RKO (cell line): ENCODE measurements at regions not wholly inside any gene's neighbourhood (a gene's known extent, or its start where the extent isn't known, plus 50 kb on each side); places are given as distances from the start of the nearest gene placed in this dataset.

Experiments used
- DNase-seq: peaks from one replicate; pipeline ENCODE4 v3.0.0-alpha.2; 2016; ENCODE audit warnings: low spot score

GRCh38 chr16:64162613-64163375 lies 959.1 kb downstream of the CDH11 start:
- no peak for DNase-seq

GRCh38 chr16:64159976-64160375 lies 961.9 kb downstream of the CDH11 start:
- DNase-seq, result no peak

- no peak for DNase-seq
Measured at GRCh38 chr16:64158941-64159588, 962.8 kb downstream of the CDH11 start.

GRCh38 chr16:64153718-64154117 lies 968.1 kb downstream of the CDH11 start:
- no peak for DNase-seq

DNA sequence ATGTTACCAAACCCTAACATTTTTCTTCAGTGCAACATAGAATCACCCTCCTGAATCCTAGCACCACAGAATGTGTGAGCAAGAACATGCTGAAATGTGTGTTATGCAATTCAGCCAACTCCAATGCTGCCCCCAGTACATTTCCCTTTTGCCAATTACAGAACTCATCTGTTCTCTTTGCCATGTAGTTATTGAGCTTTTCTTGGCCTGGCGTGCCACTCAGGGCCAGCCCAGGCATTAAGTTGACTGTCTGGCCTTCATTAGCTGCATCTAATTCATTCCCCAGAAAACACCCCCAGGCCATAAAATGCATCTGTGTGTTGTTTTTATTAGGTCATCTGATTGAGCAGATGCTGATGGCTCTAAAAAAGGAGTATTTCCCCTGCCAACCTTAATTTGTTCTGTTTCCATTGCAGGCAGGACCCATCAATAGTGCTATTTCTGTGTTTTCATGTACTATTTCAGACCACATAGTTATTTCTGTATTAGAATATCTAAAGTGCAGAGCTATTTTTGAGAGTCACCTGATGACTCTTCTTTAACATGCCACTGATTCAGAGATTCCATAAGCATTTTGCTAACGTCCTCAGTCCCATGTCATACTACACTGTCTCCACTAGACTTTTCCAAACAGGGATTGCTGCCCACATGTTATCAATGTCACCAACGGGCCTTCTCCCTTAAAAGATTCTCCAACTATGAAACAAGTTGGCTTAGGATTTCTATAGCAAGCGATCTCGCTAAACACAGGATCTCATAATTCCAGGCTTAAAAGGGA lies 969.7 kb downstream of the CDH11 start:
- DNase-seq, result peak; percentile 7

DNA sequence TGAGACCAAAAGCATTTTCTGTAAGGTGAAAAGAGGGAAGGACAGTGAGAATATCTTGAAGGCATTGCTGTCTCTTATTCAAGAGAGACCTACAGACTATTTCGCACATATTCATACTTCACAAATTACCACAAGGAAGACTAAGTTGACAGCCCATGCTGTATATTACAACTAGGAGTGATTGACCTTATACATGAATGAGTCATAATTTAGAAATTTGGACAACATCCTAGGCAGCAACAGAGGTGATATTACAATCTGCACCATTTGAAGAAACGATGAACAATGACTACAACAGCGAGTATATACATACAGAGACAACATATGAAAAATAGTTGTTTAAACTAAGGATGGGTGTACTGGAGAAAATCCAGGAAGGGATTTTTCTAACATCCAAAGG lies 971.7 kb downstream of the CDH11 start:
- no peak for DNase-seq

DNA sequence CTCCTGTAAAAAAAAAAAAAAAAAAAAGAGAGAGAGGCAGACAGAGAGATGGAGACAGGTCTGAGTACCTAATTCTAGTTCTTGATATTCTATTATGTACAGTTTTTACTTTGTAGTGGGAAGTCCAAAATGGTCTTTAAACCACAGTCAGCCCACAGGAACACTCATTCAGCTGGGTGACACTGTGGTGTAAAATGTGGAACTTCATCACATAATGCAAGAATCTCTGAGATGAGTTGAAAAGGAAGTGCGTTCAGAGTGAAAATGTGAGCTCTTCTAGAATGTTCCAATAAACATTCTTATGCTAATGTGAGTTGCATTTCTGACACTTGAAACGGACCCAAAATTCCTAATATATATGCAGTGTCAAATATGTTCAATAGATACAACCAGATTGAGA lies 972.1 kb downstream of the CDH11 start:
- DNase-seq, result no peak

DNA sequence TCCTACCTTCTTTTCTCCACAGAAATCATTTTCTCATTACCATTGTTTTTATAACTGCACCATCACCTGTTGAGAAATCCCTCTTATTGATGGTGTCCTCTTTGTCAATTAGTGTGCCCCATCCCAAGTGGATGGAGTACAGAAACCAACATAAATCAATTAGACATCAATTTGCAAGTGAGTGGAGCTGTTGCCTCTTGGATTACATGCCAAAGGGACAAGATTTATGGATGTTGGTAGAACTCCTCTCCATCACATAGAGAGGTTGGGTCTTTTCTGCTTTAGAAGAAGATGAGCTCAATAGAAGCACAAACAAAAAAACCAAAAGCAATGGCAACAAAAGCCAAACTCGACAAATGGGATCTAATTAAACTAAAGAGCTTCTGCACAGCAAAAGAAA lies 973.5 kb downstream of the CDH11 start:
- DNase-seq, result no peak

DNA sequence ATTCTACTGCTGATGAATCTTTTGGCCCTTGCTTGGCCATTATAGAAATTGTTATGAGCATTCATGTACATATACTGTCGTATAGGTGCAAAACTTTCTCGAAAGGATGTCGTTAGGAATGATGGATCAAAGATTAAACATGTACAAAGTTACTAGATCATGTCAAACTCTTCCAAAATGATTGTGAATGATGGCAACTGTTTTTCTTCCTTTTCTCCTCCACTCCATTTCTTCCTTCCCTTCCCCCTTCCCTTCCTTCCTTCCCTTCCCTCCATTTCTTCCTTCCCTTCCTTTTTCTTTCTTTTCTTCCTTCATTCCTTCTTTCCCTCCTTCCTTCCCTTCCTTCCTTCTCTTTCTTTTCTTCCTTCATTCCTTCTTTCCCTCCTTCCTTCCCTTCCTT lies 973.9 kb downstream of the CDH11 start:
- no peak for DNase-seq

DNA sequence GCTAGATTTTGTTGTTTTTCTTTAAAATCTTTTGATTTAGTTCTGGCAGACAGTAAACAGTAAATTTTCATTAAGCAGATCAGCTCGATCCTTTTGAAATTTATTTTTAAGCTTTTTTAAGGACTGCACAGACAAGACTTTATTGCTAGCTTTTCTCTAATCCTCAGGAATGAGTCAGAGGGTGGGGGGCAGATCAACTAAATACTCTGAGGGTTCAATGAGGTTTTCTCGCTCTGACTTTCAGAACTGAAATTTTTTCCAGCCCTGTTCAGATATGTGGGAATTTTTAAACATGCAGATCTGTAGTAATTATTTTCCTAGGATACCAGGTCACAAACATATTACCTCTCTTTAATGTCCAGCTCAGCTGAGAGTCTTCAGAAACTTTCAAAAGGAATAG lies 977.2 kb downstream of the CDH11 start:
- no peak for DNase-seq

GRCh38 chr16:64138621-64139020 lies 983.2 kb downstream of the CDH11 start:
- DNase-seq, result no peak

DNA sequence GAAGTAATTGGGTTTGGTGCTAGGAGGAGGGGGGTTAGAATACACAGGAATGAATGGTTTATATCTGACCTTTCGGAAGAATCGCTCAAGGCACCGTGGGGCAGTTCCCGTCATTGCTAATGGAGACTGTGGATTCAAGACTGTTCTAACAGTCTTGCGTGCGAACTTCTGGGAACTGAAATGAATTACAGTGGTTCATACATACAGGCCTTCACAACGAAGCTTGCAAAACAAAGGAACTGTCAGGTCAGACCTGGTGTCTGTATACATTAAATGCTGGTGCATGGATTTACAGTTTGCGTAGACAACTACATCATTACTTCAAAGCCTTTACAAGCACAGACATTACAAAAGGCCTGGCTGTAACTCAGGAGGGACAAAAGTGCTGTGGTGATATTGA lies 983.9 kb downstream of the CDH11 start:
- no peak for DNase-seq

- DNase-seq, result no peak
Measured at GRCh38 chr16:64136743-64137142, 985.1 kb downstream of the CDH11 start.

- DNase-seq, result no peak
Measured at GRCh38 chr16:64136314-64136713, 985.5 kb downstream of the CDH11 start.

GRCh38 chr16:64133366-64133765 lies 988.5 kb downstream of the CDH11 start:
- DNase-seq, result no peak

DNA sequence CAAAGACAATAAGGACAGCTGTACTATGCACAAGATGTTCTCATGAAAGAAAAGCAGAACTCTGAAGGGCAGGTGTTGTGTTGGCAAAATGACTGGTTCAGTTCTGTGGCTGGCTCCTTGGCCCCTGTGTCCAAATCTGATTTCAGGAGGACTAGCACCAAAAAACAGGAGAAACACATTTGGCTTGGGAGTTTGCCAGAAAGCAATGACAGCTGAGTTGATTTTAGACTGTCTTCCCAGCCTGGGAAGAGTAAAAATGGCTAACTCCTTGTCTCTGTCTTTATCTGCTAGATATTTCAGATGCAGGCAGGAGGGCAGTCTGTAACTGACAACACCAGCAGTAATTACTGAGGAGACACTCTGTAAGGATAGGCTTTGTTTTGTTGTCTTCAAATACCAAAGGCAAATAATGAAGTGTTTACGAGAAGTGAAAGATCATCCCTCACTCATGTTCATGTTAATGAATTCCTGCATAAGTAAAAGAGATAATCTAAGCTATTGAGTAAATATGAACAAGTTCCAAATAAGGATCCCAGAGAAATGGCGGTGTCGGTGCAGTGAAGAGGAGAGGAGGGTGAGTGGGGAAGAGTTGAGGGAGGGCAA lies 989.0 kb downstream of the CDH11 start:
- no peak for DNase-seq

DNA sequence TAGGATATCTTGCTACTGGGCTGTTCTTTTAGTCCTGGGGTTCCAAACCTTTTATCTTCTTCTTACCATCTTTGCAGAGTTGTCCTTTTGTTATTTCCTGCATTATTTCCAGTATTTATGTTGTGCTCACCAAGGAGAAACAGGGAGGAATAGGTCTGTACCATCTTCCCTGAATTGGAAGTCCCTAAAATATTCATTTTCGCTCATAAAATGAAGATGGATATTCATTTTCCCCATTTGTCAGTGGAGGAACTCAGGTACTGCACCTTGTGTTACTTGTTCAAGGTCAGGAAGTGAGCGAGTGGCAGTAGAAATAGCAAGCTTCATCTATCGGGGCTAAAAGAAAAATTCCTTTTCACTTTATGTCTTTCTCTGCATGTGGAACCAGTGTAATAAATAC lies 989.7 kb downstream of the CDH11 start:
- DNase-seq, result no peak

DNA sequence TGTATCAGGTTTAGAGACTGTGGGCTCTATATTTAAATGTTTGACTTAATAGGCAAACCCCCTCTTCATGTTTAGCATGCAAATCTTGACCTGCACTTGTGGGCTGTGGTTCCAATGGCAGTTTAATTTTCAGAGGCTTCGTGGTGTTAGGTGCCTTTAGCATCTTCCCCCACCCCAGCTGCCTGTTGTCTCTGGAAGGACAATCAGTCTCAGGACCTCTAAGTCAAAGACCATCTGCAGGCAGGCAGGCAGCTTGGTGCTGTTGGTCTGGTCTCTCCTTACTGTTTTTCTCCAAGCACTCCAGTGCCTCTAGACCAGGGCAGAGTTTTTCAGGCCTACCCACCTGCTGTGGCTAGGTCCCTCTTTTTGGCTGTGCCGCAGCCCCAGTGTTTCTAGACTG lies 990.4 kb downstream of the CDH11 start:
- DNase-seq, result no peak

DNA sequence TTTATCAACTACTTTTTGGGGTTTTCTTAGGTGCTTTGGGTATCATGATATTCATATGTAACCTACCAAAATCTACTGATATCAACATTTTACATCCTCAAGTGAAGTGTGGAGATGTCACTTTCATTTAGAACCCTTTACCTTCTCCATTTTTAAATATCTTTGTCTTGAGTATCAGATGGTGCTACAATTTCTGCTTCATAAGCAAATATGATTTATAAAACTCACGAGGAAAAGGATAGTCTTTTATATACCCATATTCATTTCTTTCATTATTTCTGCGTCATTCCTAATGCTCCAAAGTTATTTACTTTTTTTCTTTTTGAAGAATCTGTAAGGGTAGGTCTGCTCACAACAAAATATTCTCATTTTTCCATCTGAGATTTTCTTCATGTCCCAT lies 991.7 kb downstream of the CDH11 start:
- DNase-seq, result no peak

DNA sequence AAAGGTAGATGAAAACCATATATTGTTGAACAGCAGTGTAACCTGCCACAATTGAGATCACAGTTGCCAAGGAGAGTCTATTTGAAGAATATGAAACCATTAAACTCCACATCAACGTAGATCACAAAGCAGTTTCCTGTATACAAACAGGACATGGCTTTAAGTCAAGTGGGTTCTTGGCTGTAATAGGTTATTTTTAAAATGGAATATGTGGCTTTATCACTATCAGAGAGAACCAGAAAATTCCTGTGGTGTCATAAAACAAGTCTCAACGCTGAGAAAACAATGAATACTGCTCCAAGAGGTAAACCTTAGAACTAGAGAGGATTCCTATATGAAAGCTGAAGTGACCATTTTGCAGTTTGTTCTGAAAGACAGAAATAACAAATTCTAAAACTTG lies 999.7 kb downstream of the CDH11 start:
- no peak for DNase-seq

- DNase-seq, result peak; percentile 19
Measured at GRCh38 chr16:64121473-64121872, 1000.4 kb downstream of the CDH11 start.

DNA sequence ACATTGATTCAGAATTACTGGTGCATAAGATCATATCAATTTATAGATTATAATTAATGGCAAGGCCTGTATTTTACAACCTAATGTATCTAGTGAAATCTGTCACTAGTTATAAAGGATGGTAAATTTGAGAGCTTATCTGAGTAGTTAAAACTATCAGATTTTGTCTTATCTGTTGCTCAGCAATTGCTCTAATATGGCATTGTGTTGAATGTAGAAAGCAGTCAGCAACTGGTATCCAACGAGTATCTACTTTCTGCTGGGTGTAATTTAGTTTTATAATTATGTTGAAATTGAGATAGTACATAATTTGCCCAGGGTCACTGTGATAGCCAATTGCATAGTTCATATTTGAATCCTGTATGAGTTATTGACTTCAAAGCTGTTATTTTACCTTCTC lies 1005.7 kb downstream of the CDH11 start:
- no peak for DNase-seq

DNA sequence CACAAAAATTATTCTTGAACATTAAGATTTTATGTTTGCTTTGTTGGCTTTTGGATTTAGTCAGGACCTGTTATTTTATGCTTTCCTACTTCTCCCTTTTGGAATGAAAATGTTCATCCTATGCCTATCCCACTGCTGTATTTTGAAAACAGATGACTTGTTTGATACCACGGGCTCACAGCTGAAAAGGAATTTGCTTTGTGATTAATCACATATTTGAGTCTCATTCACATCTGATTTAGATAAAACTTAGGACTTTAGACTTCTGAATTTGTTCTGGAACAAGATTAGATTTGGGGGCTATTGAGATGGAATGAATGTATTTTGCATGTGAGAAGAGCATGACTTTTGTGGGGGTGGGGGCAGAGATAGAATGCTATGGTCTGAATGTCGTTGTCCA lies 1012.6 kb downstream of the CDH11 start:
- no peak for DNase-seq
